ENCODE measurements at regions not wholly inside any gene's neighbourhood (a gene's known extent, or its start where the extent isn't known, plus 50 kb on each side); places are given as distances from the start of the nearest gene placed in this dataset.

DNA sequence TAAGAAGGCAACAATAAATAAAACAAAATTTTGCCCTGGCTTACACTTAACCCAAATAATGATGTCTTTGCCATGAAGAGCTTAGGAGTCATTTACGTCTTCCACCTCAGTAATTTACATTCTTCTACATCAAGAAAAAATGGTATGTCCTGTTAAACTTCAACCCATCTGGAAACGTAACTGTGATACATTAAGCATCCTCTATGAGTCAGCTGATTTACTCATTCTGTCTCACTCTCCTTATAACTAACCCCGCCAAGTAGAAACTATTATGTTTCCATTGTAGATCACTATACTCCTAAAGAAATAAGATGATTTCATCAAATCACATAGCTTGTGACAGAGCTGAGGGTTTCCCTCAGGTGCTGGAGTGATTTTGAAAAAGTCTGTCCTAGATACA lies 330.7 kb downstream of the CDC14C start:
- DNase-seq (ENCODE audit: low read depth, low spot score): no peak

DNA sequence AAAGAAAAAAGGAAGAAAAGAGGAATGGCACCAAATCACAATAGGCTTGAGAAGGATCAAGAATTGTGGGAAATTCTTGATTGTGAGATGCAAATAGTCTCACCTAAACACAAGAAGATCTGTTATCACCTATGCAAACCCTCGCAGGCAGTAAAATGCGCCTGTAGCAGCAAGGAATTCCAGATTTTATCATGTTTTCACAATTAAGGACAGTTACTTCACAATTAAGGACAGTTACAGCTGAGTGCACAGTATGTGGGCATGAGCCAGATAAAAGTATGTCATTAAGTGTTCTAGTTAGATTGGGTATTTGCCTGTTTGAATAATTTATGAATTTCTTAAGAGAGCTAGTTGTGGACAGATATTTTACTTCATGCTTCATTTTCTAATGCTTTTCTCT lies 336.2 kb downstream of the CDC14C start:
- DNase-seq (ENCODE audit: low read depth, low spot score): no peak

DNA sequence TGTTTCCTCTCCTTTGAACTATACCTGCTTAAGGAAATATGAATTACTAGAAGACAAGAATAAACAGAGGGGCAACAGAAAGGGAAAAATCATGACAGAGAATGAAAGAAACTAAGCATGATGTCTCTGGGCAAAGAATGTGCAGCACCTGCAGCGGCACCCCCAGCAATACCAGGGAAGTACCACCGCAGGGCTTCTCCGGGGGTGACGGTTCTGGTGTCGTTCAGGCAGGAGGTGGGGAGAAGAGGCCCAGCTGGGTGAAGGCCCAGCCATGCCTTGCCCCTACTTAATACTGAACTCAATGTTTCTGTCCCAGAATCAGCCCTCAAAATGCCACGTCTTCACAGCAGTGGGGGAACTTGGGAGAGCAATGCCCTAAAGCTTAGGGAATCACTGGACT lies 337.6 kb downstream of the CDC14C start:
- no peak for DNase-seq (ENCODE audit: low read depth, low spot score)

DNA sequence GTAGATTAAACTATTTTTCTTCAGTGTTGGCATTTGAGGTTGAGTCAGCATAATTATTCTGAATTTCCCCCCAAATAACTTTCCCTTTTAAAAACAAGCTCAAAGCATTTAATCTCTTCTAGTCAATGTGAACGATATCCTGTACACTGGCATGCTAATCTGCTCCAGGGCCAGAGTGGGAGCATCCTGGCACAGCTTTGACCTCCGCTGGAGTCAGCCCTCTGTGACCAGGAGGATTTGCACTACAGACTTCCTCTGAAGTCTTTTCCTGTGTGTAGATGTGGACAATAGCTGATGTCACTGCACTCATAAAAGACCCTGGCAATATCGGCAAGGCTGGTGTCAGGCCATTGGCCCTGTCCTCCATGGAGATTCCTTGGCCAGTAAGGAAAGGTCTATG lies 340.2 kb downstream of the CDC14C start:
- DNase-seq (ENCODE audit: low read depth, low spot score): no peak

DNA sequence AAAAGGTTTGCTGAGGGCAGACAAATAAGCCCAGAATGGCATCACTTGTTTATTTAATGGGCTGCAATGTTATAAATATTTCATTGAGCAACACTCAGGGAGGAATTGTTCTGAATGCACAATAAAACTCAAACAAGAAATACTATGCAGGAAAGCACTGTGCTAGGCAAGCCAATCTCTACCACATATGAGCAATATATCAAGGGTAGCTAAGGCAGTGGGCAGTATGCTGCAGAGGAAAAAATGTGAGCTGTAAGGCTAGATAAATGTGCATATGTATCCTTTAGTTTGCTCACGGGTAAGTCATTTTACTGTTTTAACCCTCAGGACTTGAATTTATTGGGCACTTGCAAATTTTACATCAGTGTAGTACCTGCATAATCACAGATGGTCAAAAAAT lies 349.6 kb downstream of the CDC14C start:
- no peak for DNase-seq (ENCODE audit: low read depth, low spot score)

DNA sequence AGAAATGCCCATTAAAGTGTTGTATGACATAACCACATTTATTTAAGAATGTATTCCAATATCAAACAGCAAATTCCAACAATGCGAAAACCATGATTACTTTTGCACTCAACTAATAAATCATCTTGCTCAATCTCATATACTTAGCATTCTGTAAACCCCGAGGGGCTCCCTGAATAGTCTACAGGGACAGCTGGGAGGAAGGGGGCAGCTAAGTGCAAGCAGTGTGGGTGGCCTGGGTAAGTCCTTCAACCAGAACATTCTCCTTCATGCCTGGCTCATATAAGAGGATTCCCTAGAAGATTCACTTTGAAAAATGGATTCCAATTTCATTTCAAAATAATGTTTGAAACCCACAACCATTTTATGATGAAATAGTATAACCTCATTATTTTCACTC lies 355.5 kb downstream of the CDC14C start:
- no peak for DNase-seq (ENCODE audit: low read depth, low spot score)

DNA sequence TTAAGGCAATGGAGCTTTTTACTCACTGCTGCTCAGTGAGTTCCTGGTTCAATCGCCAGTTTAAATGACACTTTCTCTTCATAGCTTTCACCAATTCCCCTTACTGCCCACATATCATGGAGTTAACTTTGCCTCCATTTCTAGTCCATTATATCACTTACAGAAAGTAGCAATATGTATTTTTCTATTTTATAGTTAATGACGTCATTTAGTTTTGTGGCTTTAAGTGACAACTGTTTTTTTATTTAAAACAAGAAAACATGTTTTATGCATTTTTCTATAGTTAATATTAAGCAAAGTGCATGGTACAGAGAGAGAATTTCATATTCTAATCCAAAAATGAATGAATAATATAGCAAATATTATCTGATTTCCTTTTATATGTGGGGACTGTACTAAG lies 363.3 kb downstream of the CDC14C start:
- DNase-seq (ENCODE audit: low read depth, low spot score): no peak

DNA sequence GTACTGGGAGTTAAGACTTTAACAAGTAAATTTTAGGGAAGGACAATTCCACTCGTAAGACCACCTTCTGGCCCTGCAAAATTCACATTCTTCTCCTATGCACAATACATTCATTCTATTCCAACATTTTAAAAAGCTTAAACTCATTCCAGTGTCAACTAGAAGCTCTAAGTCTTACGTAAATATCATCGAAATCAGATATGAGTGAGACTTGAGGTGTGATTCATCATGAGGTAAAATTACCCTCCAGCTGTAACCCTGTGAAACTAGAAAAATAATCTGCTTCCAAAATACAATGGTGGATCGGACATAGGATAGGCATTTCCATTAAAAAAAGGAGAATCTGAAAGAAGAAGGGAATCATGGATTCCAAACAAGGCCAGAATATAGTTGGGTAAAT lies 370.3 kb downstream of the CDC14C start:
- DNase-seq (ENCODE audit: low read depth, low spot score): no peak

DNA sequence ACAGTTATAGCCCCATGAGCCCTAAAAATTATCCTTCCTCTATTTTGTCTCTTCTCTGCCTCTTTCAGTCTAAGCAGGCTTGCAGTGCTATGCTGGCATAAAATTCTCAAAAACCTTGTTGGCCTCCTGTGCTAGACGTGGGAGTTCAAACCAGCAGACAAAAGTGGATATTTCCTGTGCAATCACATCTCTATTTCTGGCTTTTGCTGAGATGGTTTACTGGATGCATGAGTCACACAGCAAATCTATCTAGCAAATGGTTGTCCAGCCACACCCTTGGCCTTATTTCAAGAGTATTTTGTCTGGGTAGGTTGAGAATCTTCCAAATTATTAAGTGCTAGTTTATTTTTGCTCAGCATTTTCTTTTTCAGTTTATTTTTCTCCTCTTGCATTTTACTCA lies 370.8 kb downstream of the CDC14C start:
- no peak for DNase-seq (ENCODE audit: low read depth, low spot score)

DNA sequence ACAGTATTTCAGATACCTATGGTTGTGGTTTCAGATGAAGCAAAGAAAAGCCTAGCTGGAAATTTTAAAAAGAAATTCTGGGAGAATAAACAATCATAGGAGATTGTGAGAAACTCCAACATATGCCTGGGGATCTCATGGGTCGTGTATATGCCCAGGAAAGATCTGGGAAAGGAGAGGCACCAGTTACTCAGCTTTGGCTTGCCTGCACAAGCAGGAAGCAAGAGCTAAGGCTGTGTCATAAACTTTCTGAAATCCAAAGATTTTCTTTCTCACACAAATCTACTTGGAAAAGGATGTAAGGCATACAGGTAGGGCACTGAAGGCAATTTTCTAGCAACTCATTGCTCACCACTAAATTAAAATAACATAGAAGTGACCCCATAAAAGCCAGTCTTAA lies 373.6 kb downstream of the CDC14C start:
- no peak for DNase-seq (ENCODE audit: low read depth, low spot score)

DNA sequence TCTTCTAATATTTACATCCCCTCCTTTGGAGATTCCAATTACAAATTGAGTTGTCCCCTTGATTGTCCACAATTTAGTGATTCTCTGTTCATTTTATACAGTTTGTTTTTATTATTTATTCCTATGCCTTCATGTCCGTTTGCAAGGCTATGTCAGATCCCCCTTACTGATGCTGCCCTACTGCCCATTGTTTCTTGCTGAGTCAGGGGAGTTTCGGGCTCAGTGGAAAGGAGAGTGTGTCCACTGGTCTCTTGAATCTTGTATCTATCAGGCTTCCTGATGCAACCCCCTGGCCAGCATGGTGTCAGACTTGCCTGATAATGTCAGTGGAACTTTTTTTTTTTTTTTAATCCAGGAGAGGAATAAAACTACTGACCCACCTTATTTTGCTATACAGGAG lies 384.4 kb downstream of the CDC14C start:
- DNase-seq (ENCODE audit: low read depth, low spot score): no peak

DNA sequence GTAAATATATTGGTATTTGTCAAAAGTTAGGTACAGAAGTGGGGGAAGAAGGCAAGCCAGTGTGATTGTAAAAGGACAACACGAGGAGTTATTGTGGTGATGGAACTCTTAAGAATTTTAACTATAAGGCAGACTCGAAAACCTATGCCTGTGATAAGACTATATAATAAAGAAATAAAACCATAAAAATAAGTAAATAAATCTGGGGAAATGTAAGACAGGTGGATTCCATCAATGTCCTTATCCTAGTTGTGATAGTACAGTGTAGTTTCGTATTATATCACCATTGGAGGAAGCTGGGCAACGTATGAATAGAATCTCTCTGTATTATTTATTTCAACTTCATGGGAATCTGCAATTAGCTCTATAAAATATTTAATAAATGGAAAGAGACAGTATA lies 395.7 kb downstream of the CDC14C start:
- no peak for DNase-seq (ENCODE audit: low read depth, low spot score)

DNA sequence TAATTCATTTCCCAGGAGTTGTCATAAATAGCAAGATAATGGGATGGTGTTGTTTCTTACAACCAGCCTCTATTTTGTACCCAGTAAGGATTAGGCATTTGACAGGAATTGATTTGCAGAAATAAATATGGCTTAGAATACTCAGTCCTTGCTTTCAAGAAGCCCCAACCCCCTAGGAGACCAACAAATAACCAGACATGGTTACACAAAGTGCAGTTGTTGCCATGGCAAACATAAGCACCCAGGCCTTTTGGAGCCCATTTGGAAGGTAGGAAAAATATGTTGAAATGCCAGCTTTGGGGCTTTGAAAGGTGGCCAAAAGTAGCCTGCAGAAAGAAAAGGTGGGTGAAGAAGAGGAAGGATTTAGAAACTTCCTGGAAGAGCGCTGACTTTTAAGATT lies 397.5 kb downstream of the CDC14C start:
- no peak for DNase-seq (ENCODE audit: low read depth, low spot score)

DNA sequence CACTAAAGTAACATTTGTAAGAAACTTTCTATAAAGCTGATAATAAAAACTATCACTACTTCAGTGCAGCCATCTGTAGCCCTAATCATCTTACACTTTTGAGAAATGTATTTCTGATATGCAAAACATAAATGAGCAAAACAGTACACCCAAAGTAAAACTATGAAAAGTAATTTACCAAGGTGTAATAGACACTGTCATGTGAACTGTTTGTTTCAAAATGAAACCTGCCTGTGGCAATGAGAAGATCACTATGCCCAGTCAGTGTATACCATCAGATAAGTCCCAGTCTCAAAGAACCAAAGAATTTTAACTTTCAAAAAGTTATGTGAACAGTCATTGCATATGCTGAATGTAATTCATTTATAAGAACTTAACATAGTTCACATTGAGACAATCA lies 398.1 kb downstream of the CDC14C start:
- no peak for DNase-seq (ENCODE audit: low read depth, low spot score)

DNA sequence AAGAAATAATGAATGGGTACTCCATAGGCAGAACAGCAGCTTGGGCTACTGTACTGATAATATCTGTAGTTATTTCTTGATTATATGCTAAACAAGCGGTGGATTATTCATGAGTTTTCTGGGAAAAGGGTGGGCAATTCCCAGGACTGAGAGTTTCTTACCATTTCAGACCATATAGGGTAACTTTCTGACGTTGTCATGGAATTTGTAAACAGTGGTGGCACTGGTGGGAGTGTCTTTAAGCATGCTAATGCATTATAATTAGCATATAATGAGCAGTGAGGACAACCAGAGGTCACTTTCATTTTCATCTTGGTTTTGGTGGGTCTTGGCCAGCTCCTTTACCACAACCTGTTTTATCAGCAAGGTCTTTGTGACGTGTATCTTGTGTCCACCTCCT lies 399.7 kb downstream of the CDC14C start:
- no peak for DNase-seq (ENCODE audit: low read depth, low spot score)

DNA sequence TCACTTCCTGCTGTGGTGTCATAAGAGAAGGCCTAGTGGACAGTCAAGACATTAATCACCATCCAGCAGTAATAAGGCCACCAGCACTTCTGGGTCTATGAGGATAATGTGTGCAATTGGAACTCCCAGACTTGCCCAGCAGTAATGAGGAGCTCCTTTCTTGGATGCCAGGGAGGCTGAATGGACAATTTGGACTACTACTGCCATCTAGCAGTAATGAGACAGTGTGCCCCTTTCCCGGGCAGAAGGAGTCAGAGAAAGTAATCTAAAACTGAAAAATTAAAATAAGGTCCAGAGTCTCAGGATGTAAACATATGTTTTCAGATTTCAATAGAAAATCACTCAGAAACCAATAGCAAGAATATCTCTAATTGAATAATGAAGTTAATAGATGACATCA lies 400.4 kb downstream of the CDC14C start:
- DNase-seq (ENCODE audit: low read depth, low spot score): no peak

DNA sequence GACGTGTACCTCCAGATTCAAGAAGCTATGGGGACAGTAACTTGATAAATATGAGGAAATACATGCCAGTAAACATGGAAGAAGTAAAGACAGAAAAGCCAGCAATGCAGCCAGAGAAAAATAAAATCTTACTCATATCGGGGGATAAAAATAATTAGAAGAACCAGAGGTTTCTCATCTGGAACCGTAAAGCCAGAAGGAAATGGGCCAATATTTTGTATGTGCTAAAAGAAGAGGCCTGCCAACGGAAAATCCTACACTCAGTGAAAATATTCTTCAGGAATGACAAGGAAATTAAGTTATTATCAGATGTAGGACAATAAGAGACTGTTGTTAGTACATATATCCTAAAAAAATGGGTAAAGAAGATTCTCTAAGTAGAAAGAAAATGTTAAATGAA lies 401.2 kb downstream of the CDC14C start:
- no peak for DNase-seq (ENCODE audit: low read depth, low spot score)

DNA sequence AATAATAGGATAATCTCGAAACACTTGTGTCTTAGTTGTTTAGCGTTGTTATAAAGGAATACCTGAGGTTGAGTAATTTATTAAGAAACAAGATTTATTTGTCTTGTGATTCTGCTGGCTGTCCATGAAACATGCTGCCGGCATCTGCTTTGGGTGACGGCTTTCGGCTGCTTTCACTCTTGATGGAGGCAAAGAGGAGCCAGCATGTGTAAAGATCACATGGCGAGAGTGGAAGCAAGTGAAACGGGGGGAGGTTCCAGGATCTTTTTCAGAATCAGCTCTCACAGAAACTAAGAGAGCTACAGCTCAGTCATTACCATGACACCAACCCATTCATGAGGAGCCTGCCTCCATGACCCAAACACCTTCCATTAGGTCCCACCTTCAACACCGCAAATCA lies 402.8 kb downstream of the CDC14C start:
- DNase-seq (ENCODE audit: low read depth, low spot score): no peak

DNA sequence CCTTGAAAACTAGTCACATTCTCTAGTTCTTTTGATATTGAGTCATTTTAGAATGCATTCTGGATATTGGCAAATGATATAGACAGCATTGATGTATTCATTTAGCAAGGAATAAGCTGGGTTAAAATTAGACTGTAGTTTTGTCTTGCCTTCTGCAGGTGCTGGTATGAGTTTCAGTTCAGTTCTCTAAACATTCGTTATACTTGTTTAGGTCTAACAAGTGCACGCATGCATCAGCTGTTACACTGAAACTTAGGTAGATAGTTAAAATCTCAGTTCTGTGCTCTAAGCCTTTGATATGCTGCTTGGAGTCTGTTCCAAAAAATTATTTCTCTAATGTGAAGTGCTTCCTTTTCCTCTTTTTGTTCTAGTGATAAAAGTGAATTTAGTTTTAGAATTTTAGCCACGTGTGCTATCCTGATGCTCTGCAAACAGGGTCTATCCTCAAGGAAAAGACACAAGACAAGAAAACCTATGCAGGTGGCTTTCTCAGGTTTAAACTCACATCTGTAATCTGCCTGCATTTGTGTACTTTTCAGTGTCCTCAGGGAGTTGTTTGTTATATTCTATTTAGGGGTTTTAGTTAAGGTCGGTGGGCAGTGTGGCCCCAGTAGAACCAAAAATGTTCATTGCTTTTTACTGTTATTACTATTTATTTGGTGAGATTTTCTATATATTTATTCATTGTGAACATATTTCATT lies 409.0 kb downstream of the CDC14C start:
- DNase-seq (ENCODE audit: low read depth, low spot score): no peak

DNA sequence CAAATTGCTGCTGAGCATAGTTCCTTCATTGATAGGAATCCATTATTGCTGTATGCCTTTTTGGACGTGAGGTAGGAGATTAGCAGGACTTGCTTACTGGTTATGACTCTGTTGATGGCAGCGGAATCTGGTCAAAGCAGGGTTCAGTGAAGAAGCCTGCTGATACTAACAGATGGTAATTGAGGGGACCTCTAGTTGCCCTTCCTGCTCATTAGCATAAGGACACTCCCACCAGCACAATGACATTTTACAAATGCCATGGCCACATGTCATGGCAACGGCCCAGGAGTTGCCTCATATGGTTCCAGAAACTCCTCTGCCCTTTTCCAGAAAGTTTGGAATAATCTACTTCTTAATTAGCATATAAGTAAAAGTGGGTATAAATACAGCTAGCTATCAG lies 417.5 kb downstream of the CDC14C start:
- DNase-seq (ENCODE audit: low read depth, low spot score): no peak

DNA sequence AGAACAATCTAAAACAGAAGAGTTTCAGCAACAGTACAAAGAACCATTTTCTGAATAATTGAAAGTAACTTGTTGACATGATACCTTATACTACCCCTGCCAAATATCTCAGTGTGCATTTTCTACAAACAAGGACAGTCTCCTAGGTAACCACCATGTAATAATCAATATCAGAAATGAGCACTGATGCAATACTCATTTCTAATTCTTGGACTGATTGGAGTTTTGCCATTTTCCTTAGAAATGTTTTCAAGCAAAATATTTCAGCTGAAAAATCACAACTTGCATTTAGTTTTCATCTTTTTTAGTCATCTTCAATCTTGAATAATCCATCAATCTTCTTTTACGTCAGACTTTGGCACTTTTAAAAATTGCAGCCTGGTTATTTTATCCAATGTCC lies 420.2 kb downstream of the CDC14C start:
- DNase-seq (ENCODE audit: low read depth, low spot score): no peak

DNA sequence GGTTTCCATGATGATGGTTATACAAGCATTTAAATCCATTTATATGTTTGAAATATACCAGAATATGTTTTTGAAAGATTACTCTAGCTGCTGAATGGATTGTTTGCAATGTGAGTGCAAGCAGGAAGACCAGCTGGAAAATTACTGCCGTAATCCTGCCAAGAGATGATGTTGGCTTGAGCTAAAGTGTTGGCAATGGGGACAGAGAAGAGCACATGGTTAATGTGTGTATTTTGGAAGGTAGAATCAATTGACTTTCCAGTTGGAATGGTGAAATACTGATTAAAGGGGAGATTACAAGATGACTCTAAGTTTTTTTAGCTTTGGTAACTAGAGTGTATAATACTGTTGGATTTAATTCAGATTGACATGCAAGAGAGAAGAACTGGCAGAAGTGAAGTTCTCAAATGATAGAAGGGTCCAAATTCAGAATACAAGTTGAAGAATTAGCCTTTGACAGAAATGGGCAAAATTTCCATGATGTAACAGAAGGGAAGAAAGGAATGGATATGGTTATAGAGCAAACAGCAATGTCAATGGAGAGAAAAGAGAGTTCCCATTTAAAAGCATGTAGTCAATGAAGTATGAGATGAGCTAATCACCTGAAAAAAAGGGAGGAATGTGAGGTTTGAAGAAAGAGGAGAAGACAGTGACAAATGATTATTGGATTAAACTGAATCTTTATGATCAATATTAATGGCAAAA lies 422.0 kb downstream of the CDC14C start:
- DNase-seq (ENCODE audit: low read depth, low spot score): no peak

DNA sequence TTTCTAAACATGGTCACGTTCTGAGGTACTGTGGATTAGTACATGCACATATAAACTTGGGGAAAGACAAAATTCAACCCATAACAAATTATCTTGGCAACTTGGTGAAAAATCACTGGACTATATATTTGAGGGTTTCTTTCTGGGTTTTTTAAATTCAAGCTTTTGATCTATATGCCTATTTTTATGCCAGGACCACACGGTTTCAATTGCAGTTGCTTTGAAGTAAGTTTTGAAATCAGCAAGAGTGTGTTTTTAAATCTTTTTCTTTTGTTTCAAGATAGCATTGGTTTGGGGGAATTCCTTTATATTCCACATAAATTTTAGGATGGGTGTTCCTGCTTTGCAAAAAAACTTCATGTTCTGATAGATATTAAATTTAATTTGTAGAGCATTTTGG lies 406.4 kb upstream of the VWC2 start:
- no peak for DNase-seq (ENCODE audit: low read depth, low spot score)

DNA sequence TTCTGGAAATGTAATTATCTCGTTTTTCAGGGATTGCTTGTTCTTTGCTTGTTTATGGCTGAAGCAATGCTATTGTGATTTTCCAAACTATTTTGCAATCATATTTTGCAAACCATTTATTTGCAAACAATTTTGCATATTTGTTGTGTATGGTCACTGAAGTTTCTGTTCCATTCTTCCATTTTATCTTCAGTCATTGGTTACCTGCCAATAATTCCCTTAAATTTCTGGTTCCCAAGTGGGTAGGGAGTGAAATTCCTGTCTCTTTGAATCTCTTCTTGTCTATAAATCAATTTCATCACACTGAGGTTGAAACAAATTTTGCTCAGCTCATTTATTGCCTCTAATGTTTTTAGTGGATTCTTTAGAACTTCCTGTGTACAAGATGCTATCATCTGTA lies 401.7 kb upstream of the VWC2 start:
- no peak for DNase-seq (ENCODE audit: low read depth, low spot score)
